ENCODE measurements at regions not wholly inside any gene's neighbourhood (a gene's known extent, or its start where the extent isn't known, plus 50 kb on each side); places are given as distances from the start of the nearest gene placed in this dataset.
A peak's percentile ranks its signal among the peaks of the same experiment; 100 is the strongest.

- no peak for ATAC-seq
Observed at GRCh38 chr3:190252080-190252479, 70.2 kb downstream of the CLDN1 start.

DNA sequence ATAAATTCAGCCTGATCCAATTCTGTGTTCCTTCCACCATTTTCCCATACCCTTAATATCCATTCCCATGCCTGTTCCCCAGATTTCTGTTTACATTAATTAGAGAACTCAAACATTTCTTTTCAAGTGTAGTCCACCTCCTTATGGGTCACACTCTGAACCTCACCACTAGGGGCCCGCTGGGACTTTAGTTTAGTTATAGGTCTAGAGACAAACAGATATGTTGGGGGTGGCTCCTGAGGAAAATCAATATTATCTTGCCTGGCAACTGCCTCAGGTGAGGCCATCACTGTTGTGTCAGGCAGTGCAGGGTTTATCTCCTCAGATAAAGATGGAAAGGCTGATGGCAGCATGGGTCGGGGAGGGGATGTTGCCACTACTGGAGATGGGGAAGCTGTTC, 72.8 kb downstream of the CLDN1 start:
- no peak for ATAC-seq

DNA sequence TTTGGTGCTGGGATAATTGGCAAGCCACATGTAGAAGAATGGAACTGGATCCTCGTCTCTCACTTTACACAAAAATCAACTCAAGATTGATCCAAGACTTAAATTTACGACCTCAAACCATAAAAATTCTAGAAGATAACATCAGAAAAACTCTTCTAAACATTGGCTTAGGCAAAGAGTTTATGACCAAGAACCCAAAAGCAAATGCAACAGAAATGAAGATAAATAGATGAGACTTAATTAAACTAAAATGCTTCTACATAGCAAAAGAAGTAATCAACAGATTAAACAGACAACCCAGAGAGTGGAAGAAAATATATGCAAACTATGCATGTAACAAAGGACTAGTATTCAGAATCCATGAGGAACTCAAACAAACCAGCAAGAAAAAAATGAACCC, 80.1 kb downstream of the CLDN1 start:
- ATAC-seq, result no peak

DNA sequence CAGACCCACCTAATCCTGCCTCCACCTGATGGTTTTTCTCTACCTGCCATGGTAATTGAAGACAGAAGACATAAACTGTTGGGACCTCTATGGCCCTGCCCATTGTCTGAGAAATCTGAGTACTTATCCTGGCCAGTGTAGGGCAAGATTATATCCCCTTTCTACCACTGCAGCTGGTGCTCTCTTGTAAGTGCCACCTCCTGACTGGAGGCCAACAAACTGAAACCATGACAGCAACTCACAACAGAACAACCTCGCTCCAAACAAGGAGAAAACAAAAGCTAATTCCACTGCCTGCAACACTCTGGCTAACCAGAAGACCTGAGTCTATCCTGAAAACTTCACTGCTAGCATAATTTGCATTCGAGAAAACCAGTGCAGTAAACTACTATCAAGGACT, 82.9 kb downstream of the CLDN1 start:
- no peak for ATAC-seq

GRCh38 chr3:190238871-190239270, 83.4 kb downstream of the CLDN1 start:
- no peak for ATAC-seq

DNA sequence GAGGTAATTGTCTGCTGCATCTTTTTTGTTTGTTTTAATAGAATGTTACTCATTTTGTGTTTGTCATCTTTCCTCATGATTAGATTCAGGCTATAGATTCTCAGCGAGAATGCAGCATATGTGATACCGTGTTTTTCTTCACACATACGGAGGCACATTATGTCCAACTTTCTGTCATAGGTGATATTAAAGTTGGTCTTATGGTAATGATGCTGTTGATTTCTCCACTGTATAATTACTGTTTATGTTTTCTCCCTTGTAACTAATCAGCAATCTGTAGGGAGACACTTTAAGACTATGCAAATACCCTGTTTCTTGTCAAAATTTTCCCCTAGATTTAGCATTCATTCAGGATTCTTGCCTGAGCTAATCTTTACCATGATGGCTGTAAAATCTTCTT, 87.6 kb downstream of the CLDN1 start:
- no peak for ATAC-seq

DNA sequence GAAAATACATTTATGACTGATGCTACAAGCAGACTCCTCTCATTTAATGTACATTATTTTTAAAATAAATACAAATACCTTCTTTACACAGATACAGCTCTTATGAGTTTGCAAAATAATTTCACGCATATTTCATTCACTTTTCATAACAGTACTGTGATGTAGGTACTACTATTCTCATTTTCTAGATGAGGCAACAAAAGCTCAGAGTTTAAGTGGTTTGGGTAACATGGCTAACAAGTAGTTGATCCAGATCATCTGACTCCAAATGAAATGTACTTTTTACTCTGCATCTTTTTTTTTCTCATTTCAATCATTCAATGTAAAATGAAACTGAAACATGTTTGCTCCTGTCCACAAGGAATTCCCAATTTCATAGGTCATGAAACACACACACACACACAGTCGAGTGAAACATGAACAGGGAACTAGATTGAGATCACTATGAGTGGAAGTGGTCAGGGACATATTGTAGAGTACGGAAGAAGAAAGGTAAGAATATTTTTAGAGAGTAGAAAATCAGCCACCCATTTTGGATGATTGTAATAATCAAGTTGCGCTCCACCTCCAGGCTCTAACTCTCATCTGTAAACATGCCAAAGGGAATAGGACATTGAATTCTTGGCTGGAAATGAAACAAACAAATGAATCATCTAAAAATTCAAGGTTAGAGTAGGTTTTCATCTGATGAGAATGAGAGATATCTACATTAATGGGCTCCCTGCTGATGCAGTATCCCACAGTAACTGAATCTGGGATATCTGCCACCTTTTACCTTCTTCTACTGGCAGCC, 92.4 kb downstream of the CLDN1 start:
- no peak for ATAC-seq

DNA sequence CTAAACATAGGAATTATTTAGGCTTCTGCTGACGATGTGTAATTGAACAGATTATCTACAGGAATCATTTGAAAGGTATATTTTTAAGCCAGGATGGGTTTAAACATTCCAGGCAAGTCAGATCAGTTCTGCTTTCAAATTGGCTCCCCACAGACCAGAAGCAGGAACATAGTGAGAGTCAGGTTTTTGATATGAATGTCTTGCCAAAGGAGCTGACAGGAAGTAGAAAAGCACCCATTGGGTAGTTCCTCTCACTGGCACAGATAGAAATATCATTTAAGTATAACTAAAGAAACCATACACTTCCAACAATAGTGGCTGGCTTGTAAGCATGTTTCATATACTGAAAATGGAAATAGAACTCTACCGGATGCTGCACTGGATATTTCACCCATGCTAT, 95.2 kb downstream of the CLDN1 start:
- ATAC-seq, result no peak

GRCh38 chr3:190224863-190225692, 97.2 kb downstream of the CLDN1 start:
- no peak for ATAC-seq

DNA sequence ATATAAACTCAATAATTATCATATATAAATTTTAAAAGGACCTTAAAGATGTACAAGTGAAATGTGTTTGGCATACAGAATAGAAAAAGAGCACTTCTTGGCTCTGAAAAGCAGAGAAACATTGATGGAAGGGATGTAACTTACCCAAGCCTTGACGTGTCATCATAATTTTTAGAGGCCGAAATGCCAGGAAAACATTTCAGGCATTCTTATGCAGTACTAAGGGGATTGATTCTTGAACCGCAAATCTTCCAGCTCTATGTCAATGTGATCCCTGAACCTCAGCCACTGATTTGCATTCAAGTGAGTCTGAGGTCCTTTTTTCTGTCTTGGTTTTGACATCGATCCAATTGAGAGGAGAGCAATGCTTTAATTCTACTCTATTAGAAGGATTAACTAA, 97.8 kb downstream of the CLDN1 start:
- no peak for ATAC-seq

DNA sequence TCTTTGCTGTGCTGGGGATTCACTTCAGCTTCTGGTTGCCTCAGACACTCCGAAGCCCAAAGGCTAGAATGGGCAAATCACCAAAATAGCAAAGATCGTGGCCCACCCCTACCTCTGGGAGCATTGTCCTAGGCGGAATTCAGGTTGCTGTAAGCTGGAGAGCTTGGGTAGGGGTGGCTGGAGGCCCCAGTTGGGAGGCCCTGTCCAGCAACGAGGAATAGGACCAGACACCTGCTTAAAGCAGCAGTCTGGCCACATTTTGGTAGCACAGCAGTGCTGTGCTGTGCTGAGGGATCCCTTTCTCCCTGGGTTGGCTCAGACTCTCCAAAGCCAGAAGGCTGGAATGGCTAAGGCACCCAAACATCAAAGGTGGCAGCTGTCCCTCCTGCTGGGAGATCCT, 99.3 kb downstream of the CLDN1 start:
- no peak for ATAC-seq

GRCh38 chr3:190222360-190222759, 99.9 kb downstream of the CLDN1 start:
- ATAC-seq, result no peak

DNA sequence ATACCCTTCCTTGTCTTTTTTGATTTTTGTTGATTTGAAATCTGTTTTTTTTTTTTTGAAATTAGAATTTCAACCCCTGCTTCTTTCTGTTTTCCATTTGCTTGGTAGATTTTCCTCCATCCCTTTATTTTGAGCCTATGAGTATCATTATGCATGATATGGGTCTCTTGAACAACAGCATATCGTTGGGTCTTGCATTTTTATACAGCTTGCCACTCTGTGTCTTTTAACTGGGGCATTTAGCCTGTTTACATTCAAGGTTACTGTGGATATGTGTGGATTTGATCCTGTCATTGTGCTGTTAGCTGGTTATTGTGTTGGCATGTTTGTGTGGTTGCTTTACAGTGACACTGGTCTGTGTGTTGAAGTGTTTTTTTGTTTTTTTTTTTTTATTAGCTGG, 99.7 kb upstream of the P3H2 start:
- no peak for ATAC-seq

DNA sequence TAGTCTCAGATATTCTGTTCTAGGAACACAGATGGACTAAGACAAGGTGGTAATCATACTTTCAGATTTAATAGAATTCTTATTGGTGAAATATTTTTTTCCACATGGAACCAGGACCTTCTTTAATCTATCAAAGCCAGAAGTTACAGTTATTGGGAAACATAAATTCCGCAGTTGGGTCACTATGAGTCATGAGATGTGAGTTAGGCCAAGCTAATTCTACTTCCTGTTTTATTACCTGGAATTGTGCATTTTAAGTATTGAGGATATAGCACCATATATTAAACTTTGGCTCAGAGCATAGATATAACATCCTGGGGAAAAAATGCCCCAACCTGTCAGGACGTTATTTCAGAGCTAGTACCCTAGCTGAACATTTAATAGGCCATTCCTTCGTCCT, 96.4 kb upstream of the P3H2 start:
- no peak for ATAC-seq

DNA sequence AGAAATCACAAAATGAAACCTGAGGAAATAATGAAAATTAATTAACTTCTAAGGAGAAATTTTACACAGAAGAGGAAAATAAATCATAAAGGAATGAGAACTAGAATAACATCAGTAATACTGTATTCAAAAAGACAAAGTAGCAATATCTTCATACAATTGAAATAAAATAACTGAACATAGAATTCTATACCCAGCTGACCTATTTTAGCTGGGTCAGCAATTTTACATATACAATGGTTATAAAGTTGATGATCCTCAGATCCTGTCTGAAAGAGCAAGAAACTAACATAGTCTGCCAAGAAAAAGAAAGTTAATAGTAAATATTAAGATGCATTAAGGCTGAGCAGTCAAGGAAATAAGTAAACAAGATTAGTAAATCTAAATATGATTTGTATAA, 93.0 kb upstream of the P3H2 start:
- ATAC-seq, result no peak

GRCh38 chr3:190210608-190211007, 89.9 kb upstream of the P3H2 start:
- ATAC-seq, result no peak

GRCh38 chr3:190209533-190209932, 88.8 kb upstream of the P3H2 start:
- no peak for ATAC-seq

DNA sequence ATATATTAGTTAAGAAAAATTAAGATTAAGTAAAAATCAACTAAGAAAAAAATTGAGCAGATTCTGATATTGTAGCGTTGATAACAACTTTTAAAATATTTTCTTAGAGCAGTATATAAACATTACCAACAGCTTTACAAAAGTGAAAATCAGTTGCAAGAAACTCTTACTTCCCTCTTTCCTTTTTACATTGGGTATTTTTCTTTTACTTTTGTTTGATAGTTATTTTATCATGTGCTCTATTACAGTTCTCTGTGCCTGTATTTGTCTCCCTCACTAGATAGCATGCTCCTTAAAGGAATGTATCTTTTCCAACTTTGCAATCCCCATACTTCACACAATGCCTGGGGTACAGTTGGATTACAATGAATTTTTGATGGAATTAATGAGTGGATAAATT, 87.5 kb upstream of the P3H2 start:
- ATAC-seq, result no peak

DNA sequence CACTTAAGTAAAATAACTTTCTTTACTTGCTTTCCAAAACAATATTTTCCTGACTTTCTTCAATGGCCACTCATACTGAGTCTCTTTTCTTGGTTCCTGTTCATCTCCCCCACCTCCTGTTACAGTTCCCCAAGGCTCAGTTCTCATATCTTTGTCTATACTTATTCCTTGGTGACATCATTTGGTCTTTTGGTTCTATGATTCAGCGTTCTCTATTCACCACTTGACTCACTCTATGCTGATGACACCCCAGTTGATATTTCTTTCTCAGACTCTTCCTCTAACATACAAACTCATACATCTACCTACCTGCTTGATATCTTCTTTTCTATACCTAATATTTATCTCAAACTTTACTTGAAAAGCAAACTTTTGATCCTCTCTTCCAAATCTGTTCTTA, 85.0 kb upstream of the P3H2 start:
- ATAC-seq, result peak; percentile 88 to 96

- no peak for ATAC-seq
Observed at GRCh38 chr3:190204200-190204599, 83.5 kb upstream of the P3H2 start.

DNA sequence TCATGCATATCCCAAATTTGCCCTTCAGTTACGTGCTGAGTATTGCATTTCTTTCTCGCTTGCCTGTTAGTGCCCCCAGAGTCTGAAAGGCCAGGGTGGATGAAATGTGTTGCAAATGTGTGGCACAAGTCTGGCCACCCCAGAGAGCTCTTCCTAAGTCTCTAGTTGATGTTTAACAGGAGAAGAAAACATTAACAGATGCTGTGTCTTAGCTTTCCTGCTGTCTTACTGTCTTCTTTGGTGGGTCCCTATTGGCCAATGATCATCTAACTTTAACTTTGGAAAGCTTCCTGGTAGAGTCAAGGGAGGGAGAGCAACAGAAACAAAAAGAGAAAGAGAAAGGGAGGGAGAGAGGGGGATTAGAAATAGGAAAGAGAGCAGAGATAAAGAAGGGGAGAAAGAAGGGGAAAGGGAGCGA, 76.7 kb upstream of the P3H2 start:
- ATAC-seq, result no peak

DNA sequence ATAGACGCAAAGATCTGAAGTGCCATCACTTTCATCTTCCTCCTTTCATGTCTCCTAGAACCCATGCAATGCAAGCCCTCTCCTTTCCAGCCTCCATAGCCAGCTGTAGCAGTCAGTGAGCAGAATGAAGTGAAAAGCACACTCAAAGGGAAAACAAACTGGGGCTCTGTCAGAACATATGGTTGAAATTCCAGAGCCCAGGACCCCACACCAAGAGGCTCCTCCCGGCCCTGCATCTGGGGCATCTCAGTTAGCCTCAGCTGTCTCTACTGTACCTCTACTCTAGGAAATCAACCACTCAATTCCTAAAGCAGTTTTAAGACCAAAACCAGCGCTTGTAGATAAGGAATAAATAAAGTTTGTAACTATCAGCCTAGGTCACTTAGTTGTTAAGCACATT, 73.8 kb upstream of the P3H2 start:
- no peak for ATAC-seq

- ATAC-seq, result peak; percentile 30 to 42
Observed at GRCh38 chr3:190193210-190193609, 72.5 kb upstream of the P3H2 start.

GRCh38 chr3:190192739-190193138, 72.0 kb upstream of the P3H2 start:
- peak in 1 of 2 donors; percentile 16 for ATAC-seq
